HEK293 (cell line): ENCODE measurements at regions not wholly inside any gene's neighbourhood (a gene's known extent, or its start where the extent isn't known, plus 50 kb on each side); places are given as distances from the start of the nearest gene placed in this dataset.

Experiments used
- CTCF ChIA-PET: fragments of 350-600 bp; formaldehyde crosslinking; extraction: SDS; loops from one replicate; lab custom pipeline; 2021; ENCODE audit warnings: antibody characterized with exemption; lab: Yijun Ruan, JAX
- POLR2A ChIA-PET: fragments of 300-600 bp; formaldehyde crosslinking; extraction: SDS; loops from one replicate; lab custom pipeline; 2020; ENCODE audit warnings: antibody characterized with exemption, inconsistent platforms; lab: Yijun Ruan, JAX
- H3K27ac ChIP-seq: fragments of 200-500 bp; sonication (Bioruptor generic); 2 replicates; pipeline ENCODE4 v1.5.1; 2014; ENCODE audit warnings: low read depth, low read length, control low read depth, inconsistent platforms; ENCODE audit errors: extremely low read depth
- H3K36me3 ChIP-seq, 2 experiments: fragments of 200-500 bp in 1 of 2; sonication (Bioruptor generic) in 1 of 2; 1 replicate in 1 of 2; 2 replicates in 1 of 2; pipeline ENCODE4 v1.5.1; 2014 to 2017; ENCODE audit warnings: inconsistent platforms in 2 of 2, low read length in 2 of 2; ENCODE audit not compliant: control insufficient read depth in 2 of 2, insufficient read depth in 1 of 2
- H3K4me1 ChIP-seq: fragments of 200-500 bp; sonication (Bioruptor generic); 2 replicates; pipeline ENCODE4 v1.5.1; 2014; ENCODE audit warnings: mild to moderate bottlenecking, low read length, inconsistent platforms; ENCODE audit not compliant: control insufficient read depth, insufficient read depth
- H3K4me3 ChIP-seq: 2 replicates; pipeline ENCODE4 v1.5.1; 2011; ENCODE audit warnings: low read depth, mild to moderate bottlenecking, control low read depth, low read length, moderate library complexity
- H3K9me3 ChIP-seq: fragments of 200-500 bp; sonication (Bioruptor generic); 2 replicates; pipeline ENCODE4 v1.5.1; 2014; ENCODE audit warnings: low read depth, low read length, inconsistent platforms; ENCODE audit not compliant: control insufficient read depth, insufficient read depth
- BCL11A ChIP-seq: fragments of 450-650 bp; formaldehyde crosslinking; IDR thresholded peaks from 2 replicates; pipeline ENCODE4 v1.5.1; 2016; ENCODE audit warnings: low read depth, missing biosample characterization, missing genetic modification characterization
- GFI1B ChIP-seq: fragments of 450-650 bp; formaldehyde crosslinking; IDR thresholded peaks from 2 replicates; pipeline ENCODE4 v1.5.1; 2016; ENCODE audit warnings: missing biosample characterization, missing genetic modification characterization
- GLI2 ChIP-seq: fragments of 450-650 bp; formaldehyde crosslinking; IDR thresholded peaks from 2 replicates; pipeline ENCODE4; 2017; ENCODE audit warnings: missing biosample characterization, missing genetic modification characterization, low read depth, borderline replicate concordance
- GLI4 ChIP-seq: fragments of 450-650 bp; formaldehyde crosslinking; IDR thresholded peaks from 2 replicates; pipeline ENCODE4 v1.5.1; 2016; ENCODE audit warnings: missing biosample characterization, missing genetic modification characterization
- GLIS1 ChIP-seq: fragments of 450-650 bp; formaldehyde crosslinking; IDR thresholded peaks from 2 replicates; pipeline ENCODE4 v1.5.1; 2016; ENCODE audit warnings: missing biosample characterization, missing genetic modification characterization
- HOXC10 ChIP-seq: sonication (generic); formaldehyde crosslinking; IDR thresholded peaks from 2 replicates; pipeline ENCODE4 v1.8.1; 2023; ENCODE audit warnings: mild to moderate bottlenecking, missing genetic modification reagents
- KLF8 ChIP-seq: fragments of 450-650 bp; formaldehyde crosslinking; IDR thresholded peaks from 2 replicates; pipeline ENCODE4 v1.5.1; 2016; ENCODE audit warnings: missing biosample characterization, missing genetic modification characterization
- SCRT1 ChIP-seq: fragments of 450-650 bp; formaldehyde crosslinking; IDR thresholded peaks from 2 replicates; pipeline ENCODE4 v1.5.1; 2016; ENCODE audit warnings: missing biosample characterization, missing genetic modification characterization, borderline replicate concordance
- WT1 ChIP-seq: fragments of 450-650 bp; formaldehyde crosslinking; IDR thresholded peaks from 2 replicates; pipeline ENCODE4 v1.5.1; 2016; ENCODE audit warnings: missing biosample characterization, missing genetic modification characterization
- ZNF155 ChIP-seq: fragments of 450-650 bp; formaldehyde crosslinking; IDR thresholded peaks from 2 replicates; pipeline ENCODE4 v1.5.1; 2016; ENCODE audit warnings: missing biosample characterization, missing genetic modification characterization
- ZNF16 ChIP-seq: fragments of 450-650 bp; formaldehyde crosslinking; IDR thresholded peaks from 2 replicates; pipeline ENCODE4 v1.5.1; 2016; ENCODE audit warnings: low read depth, missing biosample characterization, missing genetic modification characterization
- ZNF169 ChIP-seq: fragments of 450-650 bp; formaldehyde crosslinking; IDR thresholded peaks from 2 replicates; pipeline ENCODE4 v1.5.1; 2016; ENCODE audit warnings: missing biosample characterization, missing genetic modification characterization
- ZNF302 ChIP-seq: fragments of 450-650 bp; formaldehyde crosslinking; IDR thresholded peaks from 2 replicates; pipeline ENCODE4 v1.5.1; 2016; ENCODE audit warnings: missing biosample characterization, missing genetic modification characterization, low read depth
- ZNF394 ChIP-seq: fragments of 450-650 bp; formaldehyde crosslinking; IDR thresholded peaks from 2 replicates; pipeline ENCODE4 v1.5.1; 2016; ENCODE audit warnings: missing biosample characterization, missing genetic modification characterization, mild to moderate bottlenecking, moderate library complexity, borderline replicate concordance
- ZNF501 ChIP-seq: fragments of 450-650 bp; formaldehyde crosslinking; IDR thresholded peaks from 2 replicates; pipeline ENCODE4 v1.5.1; 2016; ENCODE audit warnings: missing biosample characterization, missing genetic modification characterization
- ZNF555 ChIP-seq: fragments of 450-650 bp; formaldehyde crosslinking; conservative IDR thresholded peaks from 2 replicates; pipeline ENCODE4 v1.5.1; 2017; ENCODE audit warnings: missing biosample characterization, mild to moderate bottlenecking, missing genetic modification characterization, inconsistent platforms
- ZNF596 ChIP-seq: fragments of 450-650 bp; IDR thresholded peaks from 2 replicates; pipeline ENCODE4 v1.5.0; 2018; ENCODE audit warnings: missing biosample characterization, mild to moderate bottlenecking, missing genetic modification characterization, moderate library complexity
- ZNF600 ChIP-seq: fragments of 450-650 bp; formaldehyde crosslinking; IDR thresholded peaks from 2 replicates; pipeline ENCODE4 v1.5.1; 2016; ENCODE audit warnings: missing biosample characterization, missing genetic modification characterization
- ZNF623 ChIP-seq: fragments of 450-650 bp; formaldehyde crosslinking; IDR thresholded peaks from 2 replicates; pipeline ENCODE4 v1.5.1; 2016; ENCODE audit warnings: missing biosample characterization, missing genetic modification characterization
- ZNF624 ChIP-seq: fragments of 450-650 bp; formaldehyde crosslinking; IDR thresholded peaks from 2 replicates; pipeline ENCODE4 v1.5.1; 2017; ENCODE audit warnings: missing biosample characterization, missing genetic modification characterization
- ZNF660 ChIP-seq: fragments of 450-650 bp; IDR thresholded peaks from 2 replicates; pipeline ENCODE4 v1.5.1; 2018; ENCODE audit warnings: missing biosample characterization, mild to moderate bottlenecking, missing genetic modification characterization
- ZNF777 ChIP-seq: fragments of 450-650 bp; formaldehyde crosslinking; IDR thresholded peaks from 2 replicates; pipeline ENCODE4 v1.5.1; 2017; ENCODE audit warnings: missing biosample characterization, missing genetic modification characterization, borderline replicate concordance
- ZSCAN30 ChIP-seq: fragments of 450-650 bp; IDR thresholded peaks from 2 replicates; pipeline ENCODE4 v1.5.1; 2018; ENCODE audit warnings: missing biosample characterization, mild to moderate bottlenecking, missing genetic modification characterization, moderate library complexity
- TF ChIP-seq, protein P1 (sequence below): fragments of 450-650 bp; formaldehyde crosslinking; IDR thresholded peaks from 2 replicates; pipeline ENCODE4 v1.5.1; 2017; ENCODE audit warnings: missing biosample characterization, missing genetic modification characterization
- TF ChIP-seq, protein P2 (sequence below): fragments of 450-650 bp; formaldehyde crosslinking; IDR thresholded peaks from 2 replicates; pipeline ENCODE4 v1.5.1; 2016; ENCODE audit warnings: missing biosample characterization, missing genetic modification characterization
- TF ChIP-seq, protein P3 (sequence below): fragments of 450-650 bp; formaldehyde crosslinking; IDR thresholded peaks from 2 replicates; pipeline ENCODE4 v1.5.1; 2016; ENCODE audit warnings: missing biosample characterization, missing genetic modification characterization, low read depth
- TF ChIP-seq, protein P4 (sequence below): fragments of 450-650 bp; formaldehyde crosslinking; IDR thresholded peaks from 2 replicates; pipeline ENCODE4 v1.5.1; 2016; ENCODE audit warnings: missing biosample characterization, missing genetic modification characterization
- TF ChIP-seq, protein P5 (sequence below): fragments of 450-650 bp; formaldehyde crosslinking; IDR thresholded peaks from 2 replicates; pipeline ENCODE4 v1.5.1; 2016; ENCODE audit warnings: missing biosample characterization, missing genetic modification characterization, borderline replicate concordance
- TF ChIP-seq, protein P6 (sequence below): fragments of 450-650 bp; formaldehyde crosslinking; IDR thresholded peaks from 2 replicates; pipeline ENCODE4 v1.5.1; 2016; ENCODE audit warnings: missing biosample characterization, missing genetic modification characterization, borderline replicate concordance

DNA sequence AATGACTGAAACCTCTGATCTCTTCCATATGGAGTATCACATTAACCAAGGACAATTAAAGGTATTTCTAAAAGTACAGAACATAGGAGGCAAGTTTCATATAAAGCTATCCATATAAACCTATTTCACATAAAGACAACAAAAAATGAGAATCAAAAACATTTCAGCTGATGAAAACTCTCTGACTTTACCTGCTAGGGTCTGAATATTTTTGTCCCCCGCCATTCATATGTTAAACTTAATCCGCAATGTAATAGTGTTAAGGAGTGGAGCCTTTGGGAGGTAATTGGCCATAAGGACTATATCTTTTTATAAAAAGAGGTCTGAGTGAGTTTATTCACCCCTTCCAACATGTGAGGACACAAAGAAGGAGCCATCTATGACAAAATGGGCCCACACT, 788.5 kb downstream of the DTWD2 start (continued):
- TF ChIP-seq, protein P1, sequence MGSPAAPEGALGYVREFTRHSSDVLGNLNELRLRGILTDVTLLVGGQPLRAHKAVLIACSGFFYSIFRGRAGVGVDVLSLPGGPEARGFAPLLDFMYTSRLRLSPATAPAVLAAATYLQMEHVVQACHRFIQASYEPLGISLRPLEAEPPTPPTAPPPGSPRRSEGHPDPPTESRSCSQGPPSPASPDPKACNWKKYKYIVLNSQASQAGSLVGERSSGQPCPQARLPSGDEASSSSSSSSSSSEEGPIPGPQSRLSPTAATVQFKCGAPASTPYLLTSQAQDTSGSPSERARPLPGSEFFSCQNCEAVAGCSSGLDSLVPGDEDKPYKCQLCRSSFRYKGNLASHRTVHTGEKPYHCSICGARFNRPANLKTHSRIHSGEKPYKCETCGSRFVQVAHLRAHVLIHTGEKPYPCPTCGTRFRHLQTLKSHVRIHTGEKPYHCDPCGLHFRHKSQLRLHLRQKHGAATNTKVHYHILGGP (tag by site-specific recombination) = no peak
- TF ChIP-seq, protein P2, sequence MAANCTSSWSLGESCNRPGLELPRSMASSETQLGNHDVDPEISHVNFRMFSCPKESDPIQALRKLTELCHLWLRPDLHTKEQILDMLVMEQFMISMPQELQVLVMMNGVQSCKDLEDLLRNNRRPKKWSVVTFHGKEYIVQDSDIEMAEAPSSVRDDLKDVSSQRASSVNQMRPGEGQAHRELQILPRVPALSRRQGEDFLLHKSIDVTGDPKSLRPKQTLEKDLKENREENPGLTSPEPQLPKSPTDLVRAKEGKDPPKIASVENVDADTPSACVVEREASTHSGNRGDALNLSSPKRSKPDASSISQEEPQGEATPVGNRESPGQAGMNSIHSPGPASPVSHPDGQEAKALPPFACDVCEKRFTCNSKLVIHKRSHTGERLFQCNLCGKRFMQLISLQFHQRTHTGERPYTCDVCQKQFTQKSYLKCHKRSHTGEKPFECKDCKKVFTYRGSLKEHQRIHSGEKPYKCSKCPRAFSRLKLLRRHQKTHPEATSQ (tag by site-specific recombination) = no peak
- TF ChIP-seq ZNF600 (tag by site-specific recombination) (no peak), ZNF624 (tag by site-specific recombination) (no peak), ZNF16 (no peak), ZNF501 (tag by site-specific recombination) (no peak), GFI1B (tag by site-specific recombination) (no peak), ZNF555 (tag by site-specific recombination) (no peak), ZNF155 (tag by site-specific recombination) (no peak), KLF8 (tag by site-specific recombination) (no peak), HOXC10 (CRISPR knock-in tag) (no peak)
- TF ChIP-seq, protein P3, sequence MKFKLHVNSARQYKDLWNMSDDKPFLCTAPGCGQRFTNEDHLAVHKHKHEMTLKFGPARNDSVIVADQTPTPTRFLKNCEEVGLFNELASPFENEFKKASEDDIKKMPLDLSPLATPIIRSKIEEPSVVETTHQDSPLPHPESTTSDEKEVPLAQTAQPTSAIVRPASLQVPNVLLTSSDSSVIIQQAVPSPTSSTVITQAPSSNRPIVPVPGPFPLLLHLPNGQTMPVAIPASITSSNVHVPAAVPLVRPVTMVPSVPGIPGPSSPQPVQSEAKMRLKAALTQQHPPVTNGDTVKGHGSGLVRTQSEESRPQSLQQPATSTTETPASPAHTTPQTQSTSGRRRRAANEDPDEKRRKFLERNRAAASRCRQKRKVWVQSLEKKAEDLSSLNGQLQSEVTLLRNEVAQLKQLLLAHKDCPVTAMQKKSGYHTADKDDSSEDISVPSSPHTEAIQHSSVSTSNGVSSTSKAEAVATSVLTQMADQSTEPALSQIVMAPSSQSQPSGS = no peak
- TF ChIP-seq, protein P4, sequence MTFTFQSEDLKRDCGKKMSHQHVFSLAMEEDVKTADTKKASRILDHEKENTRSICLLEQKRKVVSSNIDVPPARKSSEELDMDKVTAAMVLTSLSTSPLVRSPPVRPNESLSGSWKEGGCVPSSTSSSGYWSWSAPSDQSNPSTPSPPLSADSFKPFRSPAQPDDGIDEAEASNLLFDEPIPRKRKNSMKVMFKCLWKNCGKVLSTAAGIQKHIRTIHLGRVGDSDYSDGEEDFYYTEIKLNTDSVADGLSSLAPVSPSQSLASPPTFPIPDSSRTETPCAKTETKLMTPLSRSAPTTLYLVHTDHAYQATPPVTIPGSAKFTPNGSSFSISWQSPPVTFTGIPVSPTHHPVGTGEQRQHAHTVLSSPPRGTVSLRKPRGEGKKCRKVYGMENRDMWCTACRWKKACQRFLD = no peak

DNA sequence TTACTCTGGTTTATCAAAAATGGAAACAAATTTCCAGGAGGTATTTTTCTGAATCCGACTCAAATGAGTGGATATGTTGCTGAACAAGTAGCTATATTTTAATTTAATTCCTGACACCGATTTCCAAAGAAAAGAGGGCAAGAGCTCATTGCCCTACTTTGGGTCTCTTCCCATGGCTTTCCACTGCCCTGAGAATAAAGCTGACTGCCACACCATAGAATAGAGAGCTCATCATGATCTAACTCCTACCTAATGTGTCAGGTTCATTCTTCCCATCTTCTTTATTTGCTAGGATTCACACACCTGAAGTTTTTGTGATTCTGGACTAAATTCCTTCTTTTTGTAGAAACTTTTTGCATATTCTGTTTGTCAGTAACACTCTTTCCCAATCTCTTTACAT, 792.1 kb downstream of the DTWD2 start:
- ChIA-PET CTCF (no interaction called here), POLR2A (no interaction called here)
- Histone ChIP-seq H3K27ac (no peak overlapping the region), H3K4me1 (no peaks in the 10 kb centered on the region), H3K36me3 (no peaks in the 10 kb centered on the region), H3K4me3 (no peak overlapping the region), H3K9me3 (no peaks in the 10 kb centered on the region)
- TF ChIP-seq ZNF302 (no peak), ZNF394 (tag by site-specific recombination) (no peak), ZSCAN30 (tag by site-specific recombination) (no peak), ZNF624 (tag by site-specific recombination) (no peak), ZNF777 (no peak), GLIS1 (tag by site-specific recombination) (no peak), WT1 (tag by site-specific recombination) (no peak), ZNF660 (tag by site-specific recombination) (no peak), ZNF169 (tag by site-specific recombination) (no peak), BCL11A (tag by site-specific recombination) (no peak), SCRT1 (tag by site-specific recombination) (no peak), ZNF596 (tag by site-specific recombination) (no peak), ZNF623 (tag by site-specific recombination) (no peak), GLI2 (tag by site-specific recombination) (no peak), GLI4 (tag by site-specific recombination) (no peak)
- TF ChIP-seq, protein P5, sequence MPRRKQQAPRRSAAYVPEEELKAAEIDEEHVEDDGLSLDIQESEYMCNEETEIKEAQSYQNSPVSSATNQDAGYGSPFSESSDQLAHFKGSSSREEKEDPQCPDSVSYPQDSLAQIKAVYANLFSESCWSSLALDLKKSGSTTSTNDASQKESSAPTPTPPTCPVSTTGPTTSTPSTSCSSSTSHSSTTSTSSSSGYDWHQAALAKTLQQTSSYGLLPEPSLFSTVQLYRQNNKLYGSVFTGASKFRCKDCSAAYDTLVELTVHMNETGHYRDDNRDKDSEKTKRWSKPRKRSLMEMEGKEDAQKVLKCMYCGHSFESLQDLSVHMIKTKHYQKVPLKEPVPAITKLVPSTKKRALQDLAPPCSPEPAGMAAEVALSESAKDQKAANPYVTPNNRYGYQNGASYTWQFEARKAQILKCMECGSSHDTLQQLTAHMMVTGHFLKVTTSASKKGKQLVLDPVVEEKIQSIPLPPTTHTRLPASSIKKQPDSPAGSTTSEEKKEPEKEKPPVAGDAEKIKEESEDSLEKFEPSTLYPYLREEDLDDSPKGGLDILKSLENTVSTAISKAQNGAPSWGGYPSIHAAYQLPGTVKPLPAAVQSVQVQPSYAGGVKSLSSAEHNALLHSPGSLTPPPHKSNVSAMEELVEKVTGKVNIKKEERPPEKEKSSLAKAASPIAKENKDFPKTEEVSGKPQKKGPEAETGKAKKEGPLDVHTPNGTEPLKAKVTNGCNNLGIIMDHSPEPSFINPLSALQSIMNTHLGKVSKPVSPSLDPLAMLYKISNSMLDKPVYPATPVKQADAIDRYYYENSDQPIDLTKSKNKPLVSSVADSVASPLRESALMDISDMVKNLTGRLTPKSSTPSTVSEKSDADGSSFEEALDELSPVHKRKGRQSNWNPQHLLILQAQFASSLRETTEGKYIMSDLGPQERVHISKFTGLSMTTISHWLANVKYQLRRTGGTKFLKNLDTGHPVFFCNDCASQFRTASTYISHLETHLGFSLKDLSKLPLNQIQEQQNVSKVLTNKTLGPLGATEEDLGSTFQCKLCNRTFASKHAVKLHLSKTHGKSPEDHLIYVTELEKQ (tag by site-specific recombination) = no peak
- TF ChIP-seq, protein P6, sequence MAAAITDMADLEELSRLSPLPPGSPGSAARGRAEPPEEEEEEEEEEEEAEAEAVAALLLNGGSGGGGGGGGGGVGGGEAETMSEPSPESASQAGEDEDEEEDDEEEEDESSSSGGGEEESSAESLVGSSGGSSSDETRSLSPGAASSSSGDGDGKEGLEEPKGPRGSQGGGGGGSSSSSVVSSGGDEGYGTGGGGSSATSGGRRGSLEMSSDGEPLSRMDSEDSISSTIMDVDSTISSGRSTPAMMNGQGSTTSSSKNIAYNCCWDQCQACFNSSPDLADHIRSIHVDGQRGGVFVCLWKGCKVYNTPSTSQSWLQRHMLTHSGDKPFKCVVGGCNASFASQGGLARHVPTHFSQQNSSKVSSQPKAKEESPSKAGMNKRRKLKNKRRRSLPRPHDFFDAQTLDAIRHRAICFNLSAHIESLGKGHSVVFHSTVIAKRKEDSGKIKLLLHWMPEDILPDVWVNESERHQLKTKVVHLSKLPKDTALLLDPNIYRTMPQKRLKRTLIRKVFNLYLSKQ (tag by site-specific recombination) = no peak
